NT2/D1 (cell line): ENCODE measurements at regions not wholly inside any gene's neighbourhood (a gene's known extent, or its start where the extent isn't known, plus 50 kb on each side); places are given as distances from the start of the nearest gene placed in this dataset.

Experiments used
- DNase-seq: peaks from one replicate; pipeline ENCODE4 v3.0.0-alpha.2; 2011; ENCODE audit warnings: low read depth, low spot score
- H3K27me3 ChIP-seq: 2 replicates; pipeline ENCODE4 v1.6.0; 2011; ENCODE audit warnings: mild to moderate bottlenecking; ENCODE audit not compliant: insufficient read length, insufficient read depth
- H3K36me3 ChIP-seq: 2 replicates; pipeline ENCODE4 v1.6.1; 2011; ENCODE audit warnings: mild to moderate bottlenecking, low read length, mixed read lengths; ENCODE audit not compliant: insufficient read depth, insufficient read length
- H3K4me1 ChIP-seq: 2 replicates; pipeline ENCODE4 v1.5.1; 2011; ENCODE audit not compliant: insufficient read depth, insufficient read length
- H3K4me3 ChIP-seq: 2 replicates; pipeline ENCODE4 v1.5.1; 2011; ENCODE audit warnings: low read depth; ENCODE audit not compliant: insufficient read length
- H3K9ac ChIP-seq: 2 replicates; pipeline ENCODE4 v1.6.0; 2011; ENCODE audit warnings: low read depth; ENCODE audit not compliant: insufficient read length
- H3K9me3 ChIP-seq: 2 replicates; pipeline ENCODE4 v1.5.1; 2011; ENCODE audit warnings: mild to moderate bottlenecking, low read length; ENCODE audit not compliant: insufficient read depth
- SUZ12 ChIP-seq: IDR thresholded peaks from 2 replicates; pipeline ENCODE4 v1.6.1; 2011; ENCODE audit not compliant: insufficient read length, insufficient read depth; ENCODE audit errors: extremely low read depth
- YY1 ChIP-seq: IDR thresholded peaks from 2 replicates; pipeline ENCODE4 v1.6.1; 2011; ENCODE audit not compliant: insufficient read length, insufficient read depth
- ZNF274 ChIP-seq: IDR thresholded peaks from 2 replicates; pipeline ENCODE4 v1.6.1; 2011; ENCODE audit warnings: mild to moderate bottlenecking, low read depth, low read length

DNA sequence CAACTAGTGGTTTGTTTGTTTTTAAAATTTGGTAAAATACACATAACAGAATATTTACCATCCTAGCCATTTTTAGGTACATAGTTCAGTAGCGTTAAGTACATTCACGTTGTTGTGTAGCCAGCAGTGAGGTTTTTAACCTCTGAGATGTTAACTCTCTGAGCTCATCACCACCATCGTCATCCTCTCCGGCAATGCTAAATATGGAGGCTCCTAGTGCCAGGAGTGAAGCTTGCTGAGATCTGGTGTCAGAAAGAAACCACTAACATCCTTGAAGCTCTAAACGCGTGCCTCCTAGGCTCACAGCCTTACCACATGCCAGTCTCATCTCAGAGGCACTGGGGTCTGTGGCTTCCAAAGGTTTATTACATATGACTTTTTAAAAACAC lies 330.2 kb upstream of the B3GAT1 start:
- Histone ChIP-seq H3K4me1 (no peaks in the 10 kb centered on the region), H3K9ac (no peak overlapping the region), H3K36me3 (no peaks in the 10 kb centered on the region), H3K4me3 (no peak overlapping the region), H3K27me3 (peaks cover 46% of the 10 kb centered on the region), H3K9me3 (peaks cover 9% of the 10 kb centered on the region; the same call in 1 of the 2 replicates)
- no peak for DNase-seq
- TF ChIP-seq SUZ12 (no peak), YY1 (no peak), ZNF274 (no peak)

DNA sequence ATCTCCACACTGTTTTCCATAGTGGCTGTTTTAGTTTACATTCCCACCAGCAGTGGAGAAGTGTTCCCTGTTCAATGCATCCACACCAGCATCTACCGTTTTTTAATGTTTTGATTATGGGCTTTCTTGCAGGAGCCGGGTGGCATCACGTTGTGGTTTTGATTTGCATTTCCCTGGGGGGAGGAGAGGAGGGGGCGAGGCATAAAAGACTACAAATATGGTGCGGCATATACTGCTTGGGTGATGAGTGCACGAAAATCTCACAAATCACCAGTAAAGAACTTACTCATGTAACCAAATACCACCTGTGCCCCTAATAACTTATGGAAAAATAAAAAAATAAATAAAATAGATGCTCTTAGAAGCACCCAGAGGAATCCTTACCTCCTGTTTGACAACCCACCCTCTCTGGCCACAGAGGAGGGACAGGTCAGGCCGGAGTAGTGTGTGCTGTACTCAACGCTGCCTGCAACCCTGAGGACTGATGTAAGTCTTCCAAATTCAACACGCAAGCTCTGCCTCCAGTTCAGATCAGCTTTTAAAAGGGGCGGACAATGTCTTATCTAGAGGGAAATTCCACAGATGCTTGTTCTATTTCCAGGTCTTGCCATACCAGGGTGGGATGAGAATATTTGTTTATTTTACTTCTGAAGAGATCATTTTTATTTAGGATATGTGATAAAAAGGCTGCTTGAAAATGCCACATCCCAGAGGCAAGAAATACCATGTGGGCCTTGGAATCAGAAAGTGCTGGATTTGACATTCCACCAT lies 329.6 kb upstream of the B3GAT1 start:
- no peaks in the 10 kb centered on the region for H3K36me3 ChIP-seq
- H3K4me1 ChIP-seq, result no peaks in the 10 kb centered on the region
- no peak for DNase-seq
- no peak for TF ChIP-seq ZNF274
- H3K4me3 ChIP-seq, result no peak overlapping the region
- H3K9ac ChIP-seq, result no peak overlapping the region
- peaks cover 40% of the 10 kb centered on the region for H3K27me3 ChIP-seq
- peaks cover 5% of the 10 kb centered on the region; the same call in 1 of the 2 replicates for H3K9me3 ChIP-seq

DNA sequence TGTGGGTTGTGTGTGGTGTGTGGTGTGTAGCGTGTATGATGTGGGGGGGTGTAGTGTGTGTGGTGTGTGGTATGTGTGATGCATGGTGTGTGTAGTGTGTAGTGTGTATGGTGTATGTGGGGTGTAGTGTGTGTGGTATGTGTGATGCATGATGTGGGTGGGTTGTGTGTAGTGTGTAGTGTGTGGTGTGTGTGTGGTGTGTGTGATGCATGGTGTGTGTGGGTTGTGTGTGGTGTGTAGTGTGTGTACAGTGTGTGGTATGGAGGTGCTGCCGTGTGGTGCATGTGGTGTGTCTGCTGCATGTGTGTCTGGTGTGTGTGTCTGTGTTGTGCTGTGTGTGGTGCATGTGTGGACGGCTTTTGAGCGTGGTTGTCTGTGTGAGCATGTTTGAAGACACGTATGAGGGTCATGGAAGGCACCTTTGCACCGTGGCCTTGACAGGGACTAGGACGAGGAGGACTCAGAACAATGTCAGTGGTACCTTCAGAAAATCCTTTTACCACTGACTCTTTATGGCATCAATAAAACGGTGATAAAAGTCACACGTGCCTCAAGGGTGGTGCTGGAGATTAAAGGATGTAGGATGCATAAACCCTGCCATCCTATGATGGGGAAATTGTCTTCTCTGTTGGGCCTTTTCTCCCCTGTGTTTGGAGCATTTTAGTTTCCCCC lies 328.7 kb upstream of the B3GAT1 start:
- no peak overlapping the region for H3K9ac ChIP-seq
- TF ChIP-seq SUZ12 (no peak), ZNF274 (no peak), YY1 (no peak)
- DNase-seq, result no peak
- H3K9me3 ChIP-seq, result no peaks in the 10 kb centered on the region
- peaks cover 31% of the 10 kb centered on the region for H3K27me3 ChIP-seq
- no peaks in the 10 kb centered on the region for H3K36me3 ChIP-seq
- H3K4me1 ChIP-seq, result no peaks in the 10 kb centered on the region
- H3K4me3 ChIP-seq, result no peak overlapping the region

DNA sequence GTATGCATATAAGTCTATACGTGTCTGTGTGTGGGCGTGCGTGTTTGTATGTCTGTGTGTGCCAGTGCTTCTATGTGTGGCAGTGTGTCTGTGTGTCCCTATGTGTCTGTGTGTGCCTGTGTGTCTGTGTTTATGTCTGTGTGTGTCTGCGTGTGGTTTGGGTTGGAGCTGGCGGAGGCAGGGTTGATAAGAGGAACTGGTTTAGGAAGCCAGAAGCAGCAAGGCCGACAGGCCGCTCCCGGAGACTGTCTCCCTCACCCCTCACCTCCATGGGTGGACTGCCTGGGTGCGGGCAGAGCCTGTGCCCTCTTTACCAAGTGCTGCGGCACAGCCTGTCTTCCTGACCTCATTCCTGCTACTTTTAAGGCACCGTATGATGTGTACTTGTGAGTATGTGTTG lies 327.1 kb upstream of the B3GAT1 start:
- no peaks in the 10 kb centered on the region for H3K36me3 ChIP-seq
- H3K4me1 ChIP-seq, result no peaks in the 10 kb centered on the region
- H3K9ac ChIP-seq, result no peak overlapping the region
- peaks cover 16% of the 10 kb centered on the region for H3K27me3 ChIP-seq
- no peak for DNase-seq
- H3K9me3 ChIP-seq, result no peaks in the 10 kb centered on the region
- no peak overlapping the region for H3K4me3 ChIP-seq
- TF ChIP-seq ZNF274 (no peak), YY1 (no peak), SUZ12 (no peak)

DNA sequence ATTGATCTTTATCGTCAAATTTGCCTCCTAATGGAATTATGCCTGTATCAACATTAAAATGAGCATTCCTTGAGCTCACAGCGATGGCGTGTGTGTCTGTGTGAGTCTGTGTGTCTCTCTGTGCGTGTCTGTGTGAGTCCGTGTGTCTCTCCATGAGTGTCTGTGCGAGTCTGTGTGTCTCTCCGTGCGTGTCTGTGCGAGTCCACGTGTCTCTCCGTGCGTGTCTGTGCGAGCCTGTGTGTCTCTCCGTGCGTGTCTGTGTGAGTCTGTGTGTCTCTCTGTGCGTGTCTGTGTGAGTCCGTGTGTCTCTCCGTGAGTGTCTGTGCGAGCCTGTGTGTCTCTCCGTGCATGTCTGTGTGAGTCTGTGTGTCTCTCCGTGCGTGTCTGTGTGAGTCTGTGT lies 326.5 kb upstream of the B3GAT1 start:
- peaks cover 10% of the 10 kb centered on the region for H3K27me3 ChIP-seq
- H3K4me1 ChIP-seq, result no peaks in the 10 kb centered on the region
- no peak overlapping the region for H3K4me3 ChIP-seq
- H3K36me3 ChIP-seq, result no peaks in the 10 kb centered on the region
- TF ChIP-seq ZNF274, result no peak
- no peak for TF ChIP-seq YY1
- no peak for TF ChIP-seq SUZ12
- DNase-seq, result no peak
- H3K9ac ChIP-seq, result no peak overlapping the region
- H3K9me3 ChIP-seq, result no peaks in the 10 kb centered on the region

DNA sequence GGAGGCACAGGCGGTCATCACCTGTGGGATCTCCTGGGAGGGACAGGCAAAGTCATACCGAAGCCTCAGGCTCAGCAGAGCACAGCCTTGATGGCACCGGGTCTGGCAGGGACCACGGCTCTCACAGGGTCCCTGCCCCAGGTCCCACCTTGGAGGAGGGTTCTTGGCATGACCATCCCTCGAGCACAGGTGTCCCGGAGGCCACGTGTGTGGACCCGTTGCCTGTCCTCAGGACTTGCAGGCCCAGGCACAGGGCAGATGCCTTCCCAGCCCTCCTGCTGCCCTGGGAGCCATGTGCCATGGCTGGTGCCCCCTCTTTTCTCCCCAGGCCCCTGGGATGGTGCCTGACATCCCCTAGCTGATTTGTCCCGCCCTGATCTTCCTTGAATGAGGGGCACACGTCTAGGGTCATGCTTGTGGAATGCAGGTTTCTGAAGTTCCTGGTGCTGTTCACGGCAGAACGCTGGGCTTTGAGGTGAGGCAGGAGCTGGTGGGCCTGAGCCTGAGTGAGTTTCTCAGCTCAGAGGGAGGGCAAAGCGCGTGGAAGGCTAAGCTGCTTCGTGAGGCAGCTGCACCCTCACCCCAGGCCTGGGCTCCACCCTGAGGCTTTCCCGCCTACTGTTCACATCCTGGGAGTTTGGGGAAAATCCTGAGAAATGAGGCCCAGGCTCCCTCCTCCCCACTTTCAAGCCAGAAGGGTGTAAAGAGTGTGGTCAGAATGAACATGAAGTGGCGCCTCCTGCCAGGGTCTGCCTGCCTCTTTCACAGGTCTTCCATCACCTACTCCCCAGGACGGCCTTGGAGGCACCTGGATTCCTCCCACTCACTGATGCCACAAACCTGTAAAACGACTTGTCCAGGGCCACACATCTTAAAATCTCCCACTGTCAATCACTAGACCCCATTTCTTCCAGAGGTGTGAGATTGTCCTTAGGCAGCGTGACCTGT lies 325.8 kb upstream of the B3GAT1 start:
- Histone ChIP-seq H3K9ac (no peak overlapping the region), H3K36me3 (no peaks in the 10 kb centered on the region), H3K4me3 (no peak overlapping the region), H3K9me3 (no peaks in the 10 kb centered on the region), H3K4me1 (no peaks in the 10 kb centered on the region), H3K27me3 (peaks cover 4% of the 10 kb centered on the region)
- no peak for TF ChIP-seq ZNF274
- TF ChIP-seq SUZ12, result no peak
- no peak for TF ChIP-seq YY1
- no peak for DNase-seq

DNA sequence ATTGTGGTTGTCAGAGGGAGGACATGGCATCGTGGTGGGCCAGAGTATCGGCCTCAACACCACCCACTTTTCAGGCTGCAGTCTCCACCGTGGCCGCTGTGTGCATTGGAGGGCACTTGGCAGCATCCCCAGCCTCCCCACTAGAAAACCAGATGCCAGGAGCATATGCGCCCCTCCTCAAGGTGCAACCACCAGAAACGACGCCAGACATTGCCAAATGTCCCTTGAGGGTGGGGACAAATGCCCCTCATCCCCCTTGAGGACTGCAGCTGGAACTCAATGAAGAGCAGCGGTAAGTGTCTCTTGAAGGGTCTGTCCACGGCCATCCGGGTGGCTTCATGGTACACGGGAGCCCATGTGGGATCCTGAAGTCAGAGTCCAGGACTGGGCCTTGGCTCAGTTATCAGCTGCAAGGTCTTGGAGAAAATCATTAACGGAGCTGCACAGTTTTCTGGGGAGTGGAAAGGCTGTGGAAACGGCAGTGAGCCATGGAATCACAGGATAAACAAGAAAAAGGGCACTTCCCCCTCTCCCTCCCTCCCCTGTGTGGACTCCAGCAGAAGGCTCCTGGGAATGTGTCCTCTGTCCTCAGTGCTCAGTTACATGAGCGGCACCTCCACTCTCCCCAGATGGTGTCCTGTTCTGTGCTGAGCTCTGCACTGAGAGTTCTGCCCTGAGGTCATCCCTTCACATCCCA lies 324.4 kb upstream of the B3GAT1 start:
- Histone ChIP-seq H3K4me3 (no peak overlapping the region), H3K9ac (no peak overlapping the region), H3K9me3 (no peaks in the 10 kb centered on the region), H3K36me3 (no peaks in the 10 kb centered on the region), H3K4me1 (no peaks in the 10 kb centered on the region), H3K27me3 (peaks cover 4% of the 10 kb centered on the region)
- DNase-seq, result no peak
- TF ChIP-seq SUZ12 (no peak), YY1 (no peak), ZNF274 (no peak)
